SJSA1 (cell line): ENCODE measurements at regions not wholly inside any gene's neighbourhood (a gene's known extent, or its start where the extent isn't known, plus 50 kb on each side); places are given as distances from the start of the nearest gene placed in this dataset.
"Not testable (repeated sequence)": the region's sequence is repeated elsewhere in the genome, so short reads cannot be mapped to it uniquely, and the experiment has no call there.

Experiments used
- DNase-seq, 2 experiments: peaks; one replicate each; pipeline ENCODE4 v3.0.0-alpha.2; 2015 to 2020; ENCODE audit warnings: low spot score in 2 of 2, low read depth in 1 of 2
- H3K27ac ChIP-seq: fragments of 250-450 bp; sonication (Bioruptor Pico); 2 replicates; pipeline ENCODE4 v1.5.1; 2020; ENCODE audit warnings: mild to moderate bottlenecking, moderate library complexity
- H3K27me3 ChIP-seq: fragments of 250-450 bp; sonication (Bioruptor Pico); replicated peaks from 2 replicates; pipeline ENCODE4 v1.5.1; 2020; ENCODE audit warnings: mild to moderate bottlenecking, moderate library complexity
- H3K36me3 ChIP-seq: fragments of 250-450 bp; sonication (Bioruptor Pico); 2 replicates; pipeline ENCODE4 v1.5.1; 2020; ENCODE audit warnings: mild to moderate bottlenecking
- H3K4me1 ChIP-seq: fragments of 250-450 bp; sonication (Bioruptor Pico); replicated peaks from 2 replicates; pipeline ENCODE4 v1.6.1; 2021; ENCODE audit warnings: mild to moderate bottlenecking
- H3K4me3 ChIP-seq: fragments of 250-450 bp; sonication (Bioruptor Pico); 2 replicates; pipeline ENCODE4 v1.5.1; 2020; ENCODE audit warnings: mild to moderate bottlenecking
- H3K9me3 ChIP-seq: fragments of 250-450 bp; sonication (Bioruptor Pico); replicated peaks from 2 replicates; pipeline ENCODE4 v1.5.1; 2020; ENCODE audit warnings: mild to moderate bottlenecking

DNA sequence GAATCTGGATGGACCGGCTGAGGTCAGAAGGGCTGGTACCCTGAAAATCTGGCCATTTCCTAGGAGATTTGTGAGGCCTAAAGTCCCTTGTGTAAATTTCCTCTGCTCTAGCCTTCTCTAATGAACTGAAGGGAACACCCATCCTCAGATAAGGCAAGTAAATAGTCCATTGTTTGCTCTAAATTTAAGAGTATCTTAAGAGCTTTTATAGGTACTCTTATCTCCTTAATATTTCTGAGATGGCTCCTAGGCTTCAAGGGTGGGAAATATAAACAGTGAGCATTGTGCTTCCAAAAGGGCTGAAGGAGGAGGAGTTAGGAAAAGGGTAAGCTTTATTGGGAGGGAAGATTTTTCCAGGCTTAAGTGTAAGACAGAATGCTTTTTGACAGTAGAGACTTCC is 148.7 kb upstream of the EDNRB start:
- no peak for DNase-seq
- H3K27me3 ChIP-seq, result peaks cover 3% of the 10 kb centered on the region; the same call in 1 of the 2 replicates
- no peak overlapping the region for H3K27ac ChIP-seq
- H3K9me3 ChIP-seq, result no peaks in the 10 kb centered on the region
- no peak overlapping the region for H3K4me3 ChIP-seq
- no peaks in the 10 kb centered on the region for H3K36me3 ChIP-seq
- no peaks in the 10 kb centered on the region for H3K4me1 ChIP-seq

DNA sequence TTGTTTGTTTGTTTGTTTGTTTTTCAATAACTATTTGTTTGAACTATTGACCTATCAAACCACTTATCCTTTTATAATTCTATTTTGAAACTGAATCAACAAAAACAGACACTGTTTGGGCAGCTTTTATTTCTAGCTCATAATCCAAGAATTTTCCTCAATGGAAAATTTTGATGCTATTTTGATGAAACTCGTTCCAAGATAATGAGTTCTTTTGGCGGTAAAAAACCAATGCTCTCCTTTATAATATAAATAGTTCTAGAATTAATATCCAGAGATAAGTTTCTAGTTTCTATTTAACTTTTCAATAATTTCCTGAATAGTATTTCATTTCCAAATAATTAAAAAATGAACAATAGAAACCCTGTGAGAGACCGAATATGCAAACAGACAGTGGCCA is 146.5 kb upstream of the EDNRB start:
- no peak overlapping the region for H3K4me3 ChIP-seq
- H3K36me3 ChIP-seq, result no peaks in the 10 kb centered on the region
- H3K27me3 ChIP-seq, result peaks cover 3% of the 10 kb centered on the region; the same call in 1 of the 2 replicates

DNA sequence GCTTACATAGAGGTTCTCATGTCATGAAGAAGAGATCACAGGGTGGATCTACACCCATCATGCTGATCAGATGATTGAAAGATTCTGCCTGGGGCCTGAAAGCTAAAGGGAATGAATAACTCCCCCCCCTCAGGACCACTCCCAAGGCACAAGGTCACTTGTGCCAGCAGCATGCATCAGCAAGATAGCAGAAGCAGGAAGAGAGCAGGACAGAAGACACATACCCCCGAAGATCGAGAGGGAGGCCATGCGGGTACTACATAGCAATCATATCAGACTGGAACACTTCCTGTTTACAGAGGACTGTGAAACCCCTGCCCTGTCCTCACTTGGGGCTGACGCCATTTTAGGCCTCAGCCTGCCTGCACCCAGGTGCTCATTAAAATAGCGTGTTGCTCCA is 143.2 kb upstream of the EDNRB start:
- H3K4me3 ChIP-seq, result no peak overlapping the region
- H3K36me3 ChIP-seq, result no peaks in the 10 kb centered on the region
- no peaks in the 10 kb centered on the region for H3K27me3 ChIP-seq
- H3K4me1 ChIP-seq, result no peaks in the 10 kb centered on the region
- no peak for DNase-seq
- no peaks in the 10 kb centered on the region; the same call in 1 of the 2 replicates for H3K9me3 ChIP-seq
- no peak overlapping the region for H3K27ac ChIP-seq

More for the DNA sequence above, 146.5 kb upstream of the EDNRB start:
- DNase-seq, result no peak
- H3K4me1 ChIP-seq, result no peaks in the 10 kb centered on the region
- H3K9me3 ChIP-seq, result no peaks in the 10 kb centered on the region
- H3K27ac ChIP-seq, result no peak overlapping the region

GRCh38 chr13:78060966-78061365 is 142.3 kb upstream of the EDNRB start:
- no peaks in the 10 kb centered on the region for H3K27me3 ChIP-seq
- peaks cover 4% of the 10 kb centered on the region for H3K9me3 ChIP-seq
- no peak overlapping the region for H3K4me3 ChIP-seq
- no peak overlapping the region for H3K27ac ChIP-seq
- H3K36me3 ChIP-seq, result no peaks in the 10 kb centered on the region
- H3K4me1 ChIP-seq, result no peaks in the 10 kb centered on the region
- no peak for DNase-seq

DNA sequence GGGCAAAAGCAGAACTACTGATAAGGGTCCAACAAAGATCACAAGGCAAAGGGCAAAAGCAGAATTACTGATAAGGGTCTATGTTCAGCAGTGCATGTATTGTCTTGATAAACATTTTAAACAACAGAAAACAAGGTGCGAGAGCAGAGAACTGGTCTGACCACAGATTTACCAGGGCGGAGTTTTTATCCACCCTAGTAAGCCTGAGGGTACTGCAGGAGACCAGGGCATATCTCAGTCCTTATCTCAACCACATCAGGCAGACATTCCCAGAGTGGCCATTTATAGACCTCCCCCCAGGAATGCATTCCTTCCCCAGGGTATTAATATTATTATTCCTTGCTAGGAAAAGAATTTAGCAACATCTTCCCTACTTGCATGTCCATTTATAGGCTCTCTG is 138.2 kb upstream of the EDNRB start:
- not testable (repeated sequence) for H3K4me1 ChIP-seq, H3K9me3 ChIP-seq, H3K36me3 ChIP-seq, H3K4me3 ChIP-seq, H3K27me3 ChIP-seq, H3K27ac ChIP-seq, DNase-seq

GRCh38 chr13:78054157-78054556 is 135.5 kb upstream of the EDNRB start:
- DNase-seq, result no peak

GRCh38 chr13:78047151-78047550 is 128.5 kb upstream of the EDNRB start:
- H3K36me3 ChIP-seq, result no peaks in the 10 kb centered on the region
- no peak for DNase-seq
- H3K4me1 ChIP-seq, result no peaks in the 10 kb centered on the region
- H3K9me3 ChIP-seq, result no peaks in the 10 kb centered on the region
- H3K27me3 ChIP-seq, result no peaks in the 10 kb centered on the region
- no peak overlapping the region for H3K27ac ChIP-seq
- no peak overlapping the region for H3K4me3 ChIP-seq

More at GRCh38 chr13:78054157-78054556, 135.5 kb upstream of the EDNRB start:
- H3K4me3 ChIP-seq, result no peak overlapping the region
- H3K27me3 ChIP-seq, result no peaks in the 10 kb centered on the region
- H3K36me3 ChIP-seq, result no peaks in the 10 kb centered on the region
- peaks cover 4% of the 10 kb centered on the region for H3K9me3 ChIP-seq
- H3K27ac ChIP-seq, result no peak overlapping the region
- no peaks in the 10 kb centered on the region for H3K4me1 ChIP-seq

DNA sequence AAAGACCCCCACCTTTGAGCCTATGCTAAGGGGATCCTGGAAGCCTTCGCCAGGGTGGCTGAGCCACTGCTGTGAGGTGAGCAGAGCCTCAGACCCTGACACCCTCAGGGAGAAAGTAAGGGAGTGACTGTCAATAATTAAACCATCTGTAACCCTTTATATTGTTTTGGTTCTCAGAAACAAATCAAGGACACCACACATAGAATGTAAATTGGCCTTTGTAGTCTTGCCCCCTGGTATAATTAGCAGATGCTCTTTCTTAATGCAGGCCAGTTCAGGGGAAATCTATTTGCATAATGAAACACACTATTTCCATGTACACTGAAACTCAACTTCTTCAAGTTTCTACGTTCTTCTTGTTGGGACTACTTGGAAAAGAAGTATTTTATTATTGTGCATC is 127.7 kb upstream of the EDNRB start:
- Histone ChIP-seq H3K4me1 (no peaks in the 10 kb centered on the region), H3K9me3 (no peaks in the 10 kb centered on the region), H3K27ac (no peak overlapping the region), H3K36me3 (no peaks in the 10 kb centered on the region), H3K27me3 (no peaks in the 10 kb centered on the region), H3K4me3 (no peak overlapping the region)
- DNase-seq, result no peak

DNA sequence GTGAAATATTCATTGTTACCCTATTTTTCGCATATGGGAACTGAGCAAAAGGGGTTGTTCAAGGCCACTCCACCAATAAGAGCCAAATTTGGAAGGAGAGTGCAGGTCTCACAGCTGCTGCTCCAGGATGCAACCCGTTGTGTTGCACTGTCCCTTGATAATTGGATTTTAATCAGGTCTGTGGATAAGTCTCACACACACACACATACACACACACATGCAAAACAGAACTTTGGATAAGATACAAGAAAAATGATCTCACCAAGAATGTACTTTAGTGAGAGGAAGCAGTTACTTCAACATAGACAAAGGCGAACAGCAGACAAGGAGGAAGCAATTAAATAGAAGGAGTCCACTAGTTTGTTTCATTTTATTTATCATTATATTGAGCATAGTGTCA is 127.3 kb upstream of the EDNRB start:
- H3K36me3 ChIP-seq, result no peaks in the 10 kb centered on the region
- no peak overlapping the region for H3K27ac ChIP-seq
- H3K4me1 ChIP-seq, result no peaks in the 10 kb centered on the region
- H3K27me3 ChIP-seq, result no peaks in the 10 kb centered on the region
- DNase-seq, result no peak
- no peak overlapping the region for H3K4me3 ChIP-seq
- H3K9me3 ChIP-seq, result no peaks in the 10 kb centered on the region

- not testable (repeated sequence) for H3K4me3 ChIP-seq, H3K9me3 ChIP-seq, DNase-seq, H3K4me1 ChIP-seq, H3K36me3 ChIP-seq, H3K27ac ChIP-seq, H3K27me3 ChIP-seq
These were observed 122.7 kb upstream of the EDNRB start for GRCh38 chr13:78041366-78041765.

GRCh38 chr13:78040205-78040830 is 121.7 kb upstream of the EDNRB start:
- no peak for DNase-seq
- H3K4me3 ChIP-seq, result no peak overlapping the region
- no peaks in the 10 kb centered on the region for H3K27me3 ChIP-seq
- no peaks in the 10 kb centered on the region for H3K36me3 ChIP-seq
- H3K4me1 ChIP-seq, result no peaks in the 10 kb centered on the region
- H3K27ac ChIP-seq, result no peak overlapping the region
- H3K9me3 ChIP-seq, result no peaks in the 10 kb centered on the region

- no peak for DNase-seq
- Histone ChIP-seq H3K27me3 (no peaks in the 10 kb centered on the region), H3K36me3 (no peaks in the 10 kb centered on the region), H3K4me3 (no peak overlapping the region), H3K9me3 (no peaks in the 10 kb centered on the region), H3K4me1 (no peaks in the 10 kb centered on the region), H3K27ac (no peak overlapping the region)
These were observed 118.2 kb upstream of the EDNRB start for GRCh38 chr13:78036841-78037240.

DNA sequence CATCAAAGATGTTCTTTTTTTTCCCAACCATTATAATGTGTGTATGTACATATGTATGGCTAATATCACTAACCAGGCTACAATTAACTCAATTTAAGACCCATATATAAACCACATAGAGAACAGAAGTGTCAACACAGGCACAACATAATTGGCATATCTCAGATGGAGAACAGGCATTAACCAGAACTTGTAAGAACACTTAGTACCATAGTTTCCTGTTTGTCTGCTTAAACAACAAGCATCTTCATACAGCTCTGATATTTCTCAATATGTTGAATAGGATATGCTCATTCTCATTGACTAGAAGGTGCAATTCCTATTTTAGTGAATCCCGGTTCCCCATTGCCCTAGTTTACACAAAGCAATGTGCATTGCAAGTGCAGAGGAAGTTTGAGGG is 116.9 kb upstream of the EDNRB start:
- no peaks in the 10 kb centered on the region for H3K9me3 ChIP-seq
- H3K27me3 ChIP-seq, result no peaks in the 10 kb centered on the region
- DNase-seq, result no peak
- H3K36me3 ChIP-seq, result no peaks in the 10 kb centered on the region
- no peak overlapping the region for H3K4me3 ChIP-seq
- H3K27ac ChIP-seq, result no peak overlapping the region
- H3K4me1 ChIP-seq, result no peaks in the 10 kb centered on the region

GRCh38 chr13:78033509-78033908 is 114.9 kb upstream of the EDNRB start:
- Histone ChIP-seq H3K27me3 (no peaks in the 10 kb centered on the region), H3K4me3 (no peak overlapping the region), H3K4me1 (no peaks in the 10 kb centered on the region), H3K9me3 (no peaks in the 10 kb centered on the region; the same call in 1 of the 2 replicates), H3K36me3 (no peaks in the 10 kb centered on the region), H3K27ac (no peak overlapping the region)
- no peak for DNase-seq

GRCh38 chr13:78032132-78032531 is 113.5 kb upstream of the EDNRB start:
- Histone ChIP-seq H3K27me3 (no peaks in the 10 kb centered on the region), H3K4me3 (no peak overlapping the region), H3K27ac (no peak overlapping the region), H3K4me1 (no peaks in the 10 kb centered on the region), H3K36me3 (no peaks in the 10 kb centered on the region), H3K9me3 (no peaks in the 10 kb centered on the region; the same call in 1 of the 2 replicates)
- DNase-seq, result no peak
